PC-9 (cell line): ENCODE measurements at regions not wholly inside any gene's neighbourhood (a gene's known extent, or its start where the extent isn't known, plus 50 kb on each side); places are given as distances from the start of the nearest gene placed in this dataset.

Source experiments
- BruUV-seq: library from RNA; stranded (reverse); fragments of 400-500 nt; replicated peaks from 2 replicates; lab custom pipeline; 2021; lab: Mats Ljungman, UMichigan
- CTCF ChIA-PET: fragments of 300-600 bp; sonication (Branson Sonifier 250); formaldehyde crosslinking; loops from one replicate; lab custom pipeline; 2022; ENCODE audit warnings: antibody characterized with exemption; lab: Charles Lee
- POLR2A ChIA-PET: fragments of 300-600 bp; sonication (Branson Sonifier 250); formaldehyde crosslinking; loops from one replicate; lab custom pipeline; 2022; ENCODE audit warnings: antibody characterized with exemption; ENCODE audit not compliant: unreplicated experiment; lab: Charles Lee
- DNase-seq, 2 experiments: peaks; one replicate each; pipeline versions ENCODE4 v3.0.0 to v3.0.0-alpha.2; 2015 to 2022; ENCODE audit warnings: mixed read lengths in 1 of 2
- H2AFZ ChIP-seq: fragments of 200-600 bp; sonication (generic); 2 replicates; pipeline ENCODE4 v1.8.1; 2017; ENCODE audit warnings: antibody characterized with exemption
- H3F3A ChIP-seq: fragments of 200-600 bp; sonication (generic); 2 replicates; pipeline ENCODE4 v1.8.1; 2017; ENCODE audit warnings: antibody characterized with exemption, mild to moderate bottlenecking, low read depth; ENCODE audit not compliant: insufficient read depth
- H3K27ac ChIP-seq: fragments of 200-600 bp; sonication (generic); 2 replicates; pipeline ENCODE4 v1.6.1; 2016; ENCODE audit warnings: mixed run types
- H3K27me3 ChIP-seq: fragments of 200-600 bp; sonication (generic); 2 replicates; pipeline ENCODE4 v1.6.1; 2016; ENCODE audit warnings: low read depth, mixed run types; ENCODE audit not compliant: insufficient read depth
- H3K36me3 ChIP-seq: fragments of 200-600 bp; sonication (generic); 2 replicates; pipeline ENCODE4 v1.6.1; 2016; ENCODE audit warnings: low read depth, mixed run types
- H3K4me1 ChIP-seq: fragments of 200-600 bp; sonication (generic); replicated peaks from 2 replicates; pipeline ENCODE4 v1.6.1; 2016; ENCODE audit warnings: mixed run types; ENCODE audit not compliant: insufficient read depth
- H3K4me2 ChIP-seq: fragments of 200-600 bp; sonication (generic); 2 replicates; pipeline ENCODE4 v1.6.1; 2017; ENCODE audit warnings: mixed run types
- H3K4me3 ChIP-seq: fragments of 200-600 bp; sonication (generic); 2 replicates; pipeline ENCODE4 v1.6.1; 2016; ENCODE audit warnings: mixed run types
- H3K79me2 ChIP-seq: fragments of 200-600 bp; sonication (generic); 2 replicates; pipeline ENCODE4 v1.6.1; 2017; ENCODE audit warnings: low read depth, mixed run types
- H3K9me2 ChIP-seq: fragments of 200-600 bp; sonication (generic); 2 replicates; pipeline ENCODE4 v1.8.1; 2017; ENCODE audit warnings: mild to moderate bottlenecking; ENCODE audit not compliant: insufficient read depth
- H3K9me3 ChIP-seq: fragments of 200-600 bp; sonication (generic); 2 replicates; pipeline ENCODE4 v1.8.1; 2016; ENCODE audit warnings: low read depth; ENCODE audit not compliant: insufficient read depth
- H4K20me1 ChIP-seq: fragments of 200-600 bp; sonication (generic); 2 replicates; pipeline ENCODE4 v1.8.1; 2017; ENCODE audit not compliant: insufficient read depth
- CTCF ChIP-seq: fragments of 200-600 bp; sonication (generic); conservative IDR thresholded peaks from 2 replicates; pipeline ENCODE4 v1.6.1; 2017; ENCODE audit warnings: mixed run types, antibody characterized with exemption, mild to moderate bottlenecking, moderate library complexity
- EZH2 ChIP-seq: fragments of 200-600 bp; sonication (generic); IDR thresholded peaks from 2 replicates; pipeline ENCODE4 v1.8.0; 2017; ENCODE audit warnings: antibody characterized with exemption, low read depth
- intact Hi-C: fragments of 100-400 bp; cut with micrococcal nuclease; formaldehyde crosslinking; loops from one replicate; pipeline ENCODE4 v1.10.0; 2022; ENCODE audit not compliant: unreplicated experiment

GRCh38 chr6:4531406-4531805, 244.8 kb upstream of the CDYL start:
- DNase-seq, result no peak
- Histone ChIP-seq H3K27ac (no peak overlapping the region), H3K36me3 (no peaks in the 10 kb centered on the region), H3K9me2 (no peaks in the 10 kb centered on the region), H3K4me3 (no peak overlapping the region), H3K9me3 (no peaks in the 10 kb centered on the region), H2AFZ (no peak overlapping the region), H3K4me1 (no peaks in the 10 kb centered on the region), H3K79me2 (no peaks in the 10 kb centered on the region), H3K27me3 (no peaks in the 10 kb centered on the region), H3K4me2 (no peak overlapping the region), H3F3A (no peaks in the 10 kb centered on the region), H4K20me1 (no peaks in the 10 kb centered on the region)
- no TSS peak for BruUV-seq
- TF ChIP-seq CTCF, result no peak
- no peak for TF ChIP-seq EZH2
- intact Hi-C loops, result no loop called here
- ChIA-PET POLR2A (no interaction called here), CTCF (no interaction called here)

DNA sequence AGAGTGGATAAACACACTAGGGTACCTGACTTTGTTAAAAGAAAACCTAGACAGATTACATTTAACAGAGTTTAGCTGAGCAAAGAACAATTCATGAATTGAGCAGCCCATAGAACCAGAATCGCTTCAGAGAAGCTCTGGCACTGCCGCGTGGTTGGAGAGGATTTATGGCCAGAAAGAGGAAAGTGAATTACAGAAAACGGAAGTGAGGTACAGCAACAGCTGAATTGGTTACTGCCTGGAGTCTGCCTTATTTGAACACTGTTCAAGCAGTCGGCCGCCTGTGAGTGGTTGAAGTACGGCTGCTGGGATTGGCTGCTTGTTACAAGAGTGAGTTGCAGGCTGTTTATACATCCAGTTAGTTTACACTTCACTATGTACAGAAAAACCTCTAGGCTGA, 253.8 kb upstream of the CDYL start:
- Histone ChIP-seq H2AFZ (no peak overlapping the region), H3F3A (no peaks in the 10 kb centered on the region), H3K9me3 (no peaks in the 10 kb centered on the region), H3K36me3 (no peaks in the 10 kb centered on the region), H3K79me2 (no peaks in the 10 kb centered on the region), H3K4me1 (no peaks in the 10 kb centered on the region), H3K27me3 (no peaks in the 10 kb centered on the region), H3K9me2 (no peaks in the 10 kb centered on the region), H3K4me3 (no peak overlapping the region), H4K20me1 (no peaks in the 10 kb centered on the region), H3K4me2 (no peak overlapping the region), H3K27ac (no peak overlapping the region)
- CTCF ChIA-PET, result no interaction called here
- BruUV-seq, result no TSS peak
- DNase-seq, result no peak
- POLR2A ChIA-PET, result no interaction called here
- intact Hi-C loops, result no loop called here
- TF ChIP-seq EZH2 (no peak), CTCF (no peak)

DNA sequence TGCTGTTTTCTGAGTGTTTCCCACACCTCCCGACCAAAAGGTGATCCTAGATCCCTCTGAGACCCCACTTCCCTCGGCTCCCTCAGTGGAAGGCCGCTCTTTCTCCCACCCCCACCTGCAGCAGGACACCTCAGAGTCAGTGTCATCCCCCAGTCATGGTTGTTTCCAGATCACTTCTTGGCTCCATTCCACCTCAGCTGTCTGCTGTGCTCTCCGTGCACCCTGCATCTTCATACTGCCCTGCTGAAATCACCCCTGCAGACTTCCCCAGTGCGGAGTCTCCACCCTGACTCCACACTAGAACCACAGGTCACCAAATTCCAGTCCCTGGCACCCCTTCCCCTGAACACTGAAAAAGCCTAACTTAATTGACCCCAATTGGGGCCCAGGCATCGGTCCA, 255.1 kb upstream of the CDYL start:
- Histone ChIP-seq H3K9me2 (no peaks in the 10 kb centered on the region), H3K27ac (no peak overlapping the region)
- intact Hi-C loops, result no loop called here

More for the DNA sequence above, 255.1 kb upstream of the CDYL start:
- no peaks in the 10 kb centered on the region for H4K20me1 ChIP-seq
- no peak overlapping the region for H3K4me3 ChIP-seq
- H3K27me3 ChIP-seq, result no peaks in the 10 kb centered on the region
- no peaks in the 10 kb centered on the region for H3K9me3 ChIP-seq
- H3K36me3 ChIP-seq, result no peaks in the 10 kb centered on the region
- TF ChIP-seq CTCF (no peak), EZH2 (no peak)
- BruUV-seq, result no TSS peak
- no peak for DNase-seq
- ChIA-PET CTCF (no interaction called here), POLR2A (no interaction called here)
- H3F3A ChIP-seq, result no peaks in the 10 kb centered on the region
- H3K4me1 ChIP-seq, result no peaks in the 10 kb centered on the region
- no peaks in the 10 kb centered on the region for H3K79me2 ChIP-seq
- H2AFZ ChIP-seq, result no peak overlapping the region
- H3K4me2 ChIP-seq, result no peak overlapping the region
